ENCODE measurements at regions not wholly inside any gene's neighbourhood (a gene's known extent, or its start where the extent isn't known, plus 50 kb on each side); places are given as distances from the start of the nearest gene placed in this dataset.

GRCh38 chr3:96039632-96040031 lies 774.8 kb upstream of the EPHA6 start:
- Histone ChIP-seq H3K27me3 (ENCODE audit: control insufficient read depth, extremely low read depth, insufficient read depth, low read length) (no peaks in the 10 kb centered on the region), H3K9me1 (ENCODE audit: control insufficient read depth, extremely low read depth, insufficient read depth, low read length) (no peaks in the 10 kb centered on the region), H3K4me3 (ENCODE audit: control insufficient read depth in 2 of 3, extremely low read depth in 1 of 3, insufficient read depth in 2 of 3, low read depth in 1 of 3, low read length in 3 of 3) (no peak overlapping the region), H3K36me3 (ENCODE audit: control insufficient read depth in 2 of 2, extremely low read depth in 1 of 2, insufficient read depth in 2 of 2, low read length in 2 of 2) (no peaks in the 10 kb centered on the region), H2AFZ (ENCODE audit: control insufficient read depth, low read length) (no peak overlapping the region), H3K9ac (ENCODE audit: control insufficient read depth, extremely low read depth, insufficient read depth, low read length) (no peak overlapping the region), H3K4me2 (ENCODE audit: control insufficient read depth, extremely low read depth, insufficient read depth, low read depth, low read length) (no peak overlapping the region), H4K20me1 (ENCODE audit: control insufficient read depth, extremely low read depth, insufficient read depth, low read length) (no peaks in the 10 kb centered on the region), H3K9me3 (ENCODE audit: control insufficient read depth, low read depth, low read length) (no peaks in the 10 kb centered on the region), H3K79me2 (ENCODE audit: control insufficient read depth, insufficient read depth, low read length) (no peaks in the 10 kb centered on the region), H3K27ac (ENCODE audit: control insufficient read depth, insufficient read depth, low read length) (no peak overlapping the region), H3K4me1 (ENCODE audit: control insufficient read depth, extremely low read depth, insufficient read depth, low read length) (no peaks in the 10 kb centered on the region)
- TF ChIP-seq CTCF (optimal IDR thresholded peaks at IDR 0.05 in 1 of 3, IDR thresholded peaks at IDR 0.05 in 1 of 3, conservative IDR thresholded peaks at IDR 0.05 in 1 of 3; ENCODE audit: extremely low read depth in 1 of 3, insufficient read depth in 2 of 3, low read length in 3 of 3) = no peak
- TF ChIP-seq EZH2 (IDR thresholded peaks at IDR 0.05; ENCODE audit: low read length) = no peak
- FAIRE-seq (no peak), DNase-seq (ENCODE audit: low read depth, low spot score) (no peak)
- dilution Hi-C loops (cut with MboI; ENCODE audit: extremely low pct_ligation_motif_present, low sequenced_read_pairs) = no loop called here

GRCh38 chr3:96059301-96059700 lies 755.1 kb upstream of the EPHA6 start:
- dilution Hi-C loops (cut with MboI; ENCODE audit: extremely low pct_ligation_motif_present, low sequenced_read_pairs) = no loop called here
- no peak for FAIRE-seq
- no peak for DNase-seq (ENCODE audit: low read depth, low spot score)

More at GRCh38 chr3:96059301-96059700, 755.1 kb upstream of the EPHA6 start:
- no peak overlapping the region for H3K4me2 ChIP-seq (ENCODE audit: control insufficient read depth, extremely low read depth, insufficient read depth, low read depth, low read length)
- H4K20me1 ChIP-seq (ENCODE audit: control insufficient read depth, extremely low read depth, insufficient read depth, low read length) = no peaks in the 10 kb centered on the region
- no peak overlapping the region for H3K9ac ChIP-seq (ENCODE audit: control insufficient read depth, extremely low read depth, insufficient read depth, low read length)
- H3K4me1 ChIP-seq (ENCODE audit: control insufficient read depth, extremely low read depth, insufficient read depth, low read length) = no peaks in the 10 kb centered on the region
- no peaks in the 10 kb centered on the region for H3K9me3 ChIP-seq (ENCODE audit: control insufficient read depth, low read depth, low read length)
- H3K27me3 ChIP-seq (ENCODE audit: control insufficient read depth, extremely low read depth, insufficient read depth, low read length) = no peaks in the 10 kb centered on the region
- no peak overlapping the region for H3K4me3 ChIP-seq (ENCODE audit: control insufficient read depth in 2 of 3, extremely low read depth in 1 of 3, insufficient read depth in 2 of 3, low read depth in 1 of 3, low read length in 3 of 3)
- H3K27ac ChIP-seq (ENCODE audit: control insufficient read depth, insufficient read depth, low read length) = no peak overlapping the region
- no peaks in the 10 kb centered on the region for H3K9me1 ChIP-seq (ENCODE audit: control insufficient read depth, extremely low read depth, insufficient read depth, low read length)
- TF ChIP-seq CTCF (optimal IDR thresholded peaks at IDR 0.05 in 1 of 3, IDR thresholded peaks at IDR 0.05 in 1 of 3, conservative IDR thresholded peaks at IDR 0.05 in 1 of 3; ENCODE audit: extremely low read depth in 1 of 3, insufficient read depth in 2 of 3, low read length in 3 of 3) (no peak), EZH2 (IDR thresholded peaks at IDR 0.05; ENCODE audit: low read length) (no peak)
- no peaks in the 10 kb centered on the region for H3K36me3 ChIP-seq (ENCODE audit: control insufficient read depth in 2 of 2, extremely low read depth in 1 of 2, insufficient read depth in 2 of 2, low read length in 2 of 2)
- H3K79me2 ChIP-seq (ENCODE audit: control insufficient read depth, insufficient read depth, low read length) = no peaks in the 10 kb centered on the region
- H2AFZ ChIP-seq (ENCODE audit: control insufficient read depth, low read length) = no peak overlapping the region

All from keratinocyte (primary cell).